ENCODE measurements at regions not wholly inside any gene's neighbourhood (a gene's known extent, or its start where the extent isn't known, plus 50 kb on each side); places are given as distances from the start of the nearest gene placed in this dataset.

DNA sequence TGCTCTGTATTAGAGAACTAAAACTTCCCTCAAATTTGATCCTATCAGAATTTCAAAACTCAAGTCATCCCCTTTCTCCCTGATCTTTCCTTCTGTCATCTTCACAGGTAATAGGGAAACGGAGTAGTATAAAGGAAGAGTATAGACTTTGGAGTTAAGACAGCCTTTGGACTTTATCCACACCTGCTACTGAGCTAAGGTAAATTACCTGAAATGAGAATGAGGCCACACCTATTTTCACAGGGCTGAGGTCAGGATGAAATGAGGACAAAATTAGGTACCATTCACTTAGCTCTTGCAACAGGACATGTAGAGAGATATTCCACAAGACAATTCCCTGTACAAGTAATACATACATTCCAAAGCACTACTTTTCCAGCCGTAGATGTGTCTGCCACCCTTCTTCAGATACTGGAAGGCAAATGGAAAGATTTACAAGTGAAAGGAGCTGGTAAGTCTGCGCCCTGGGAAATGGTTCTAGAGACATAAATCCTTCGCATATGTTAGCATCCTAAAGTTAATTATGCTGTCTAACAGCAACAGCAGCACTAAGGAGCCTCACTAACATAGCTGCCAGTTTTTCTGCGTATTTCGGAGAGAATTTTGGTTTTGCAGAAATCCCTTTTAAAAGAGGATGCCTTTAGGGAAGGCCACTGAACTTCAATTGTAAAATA lies 461.8 kb downstream of the SHQ1 start:
- Mint-ChIP-seq H3K9me3 (no peaks in the 10 kb centered on the region), H3K4me1 (peaks cover 67% of the 10 kb centered on the region), H3K36me3 (ENCODE audit: low read depth) (no peaks in the 10 kb centered on the region), H3K27me3 (ENCODE audit: low read depth, poor library complexity) (no peaks in the 10 kb centered on the region), H3K4me3 (no peak overlapping the region), H3K27ac (no peak overlapping the region)
- TF ChIP-seq, protein P1, sequence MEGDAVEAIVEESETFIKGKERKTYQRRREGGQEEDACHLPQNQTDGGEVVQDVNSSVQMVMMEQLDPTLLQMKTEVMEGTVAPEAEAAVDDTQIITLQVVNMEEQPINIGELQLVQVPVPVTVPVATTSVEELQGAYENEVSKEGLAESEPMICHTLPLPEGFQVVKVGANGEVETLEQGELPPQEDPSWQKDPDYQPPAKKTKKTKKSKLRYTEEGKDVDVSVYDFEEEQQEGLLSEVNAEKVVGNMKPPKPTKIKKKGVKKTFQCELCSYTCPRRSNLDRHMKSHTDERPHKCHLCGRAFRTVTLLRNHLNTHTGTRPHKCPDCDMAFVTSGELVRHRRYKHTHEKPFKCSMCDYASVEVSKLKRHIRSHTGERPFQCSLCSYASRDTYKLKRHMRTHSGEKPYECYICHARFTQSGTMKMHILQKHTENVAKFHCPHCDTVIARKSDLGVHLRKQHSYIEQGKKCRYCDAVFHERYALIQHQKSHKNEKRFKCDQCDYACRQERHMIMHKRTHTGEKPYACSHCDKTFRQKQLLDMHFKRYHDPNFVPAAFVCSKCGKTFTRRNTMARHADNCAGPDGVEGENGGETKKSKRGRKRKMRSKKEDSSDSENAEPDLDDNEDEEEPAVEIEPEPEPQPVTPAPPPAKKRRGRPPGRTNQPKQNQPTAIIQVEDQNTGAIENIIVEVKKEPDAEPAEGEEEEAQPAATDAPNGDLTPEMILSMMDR (IDR thresholded peaks at IDR 0.05) = no peak
- DNase-seq = no peak

DNA sequence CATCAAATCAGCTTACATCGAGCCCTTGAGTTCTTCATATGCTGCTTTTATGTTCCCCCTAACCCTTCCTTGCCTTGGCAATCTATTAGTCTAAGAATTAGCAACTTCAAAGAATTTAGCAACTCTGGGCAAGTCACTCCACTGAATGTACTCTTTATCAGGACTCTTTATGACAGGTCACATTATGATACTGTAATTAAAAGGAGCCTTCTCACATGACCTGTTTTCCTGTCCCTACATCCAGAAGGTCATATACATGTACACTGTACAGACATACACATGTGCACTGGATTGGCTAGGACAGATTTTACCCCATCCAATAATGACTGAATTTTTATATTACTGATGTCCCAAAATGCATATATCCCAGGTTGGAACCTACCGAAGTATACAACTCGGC lies 463.1 kb downstream of the SHQ1 start:
- DNase-seq = no peak
- Mint-ChIP-seq H3K27ac (no peak overlapping the region), H3K4me1 (peaks cover 79% of the 10 kb centered on the region)

DNA sequence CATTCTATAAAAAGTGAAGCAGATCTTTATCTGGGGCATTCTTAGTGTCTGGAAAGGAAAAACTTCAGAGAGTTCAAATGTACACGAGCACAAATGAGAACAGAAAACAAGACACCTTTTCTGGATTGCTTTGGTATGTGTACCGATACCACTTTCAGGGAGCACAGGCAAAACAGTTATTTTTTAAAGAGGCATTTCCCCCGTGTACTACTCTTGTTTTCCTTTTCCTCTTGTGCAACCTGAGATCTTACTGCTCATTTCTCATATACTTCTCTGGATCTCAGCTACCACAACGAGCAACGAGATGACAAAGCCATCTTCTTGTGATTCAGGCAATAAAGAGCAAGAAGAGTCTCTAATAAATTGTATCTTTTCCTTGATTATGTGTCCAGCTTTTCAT lies 463.6 kb downstream of the SHQ1 start:
- Mint-ChIP-seq H3K4me3 (no peak overlapping the region), H3K4me1 (peaks cover 84% of the 10 kb centered on the region), H3K27me3 (ENCODE audit: low read depth, poor library complexity) (no peaks in the 10 kb centered on the region), H3K27ac (no peak overlapping the region), H3K36me3 (ENCODE audit: low read depth) (no peaks in the 10 kb centered on the region), H3K9me3 (no peaks in the 10 kb centered on the region)
- TF ChIP-seq, protein P1 (IDR thresholded peaks at IDR 0.05) = no peak
- DNase-seq = no peak

More for the DNA sequence above, 463.1 kb downstream of the SHQ1 start:
- Mint-ChIP-seq H3K4me3 (no peak overlapping the region), H3K27me3 (ENCODE audit: low read depth, poor library complexity) (no peaks in the 10 kb centered on the region), H3K36me3 (ENCODE audit: low read depth) (no peaks in the 10 kb centered on the region), H3K9me3 (no peaks in the 10 kb centered on the region)
- TF ChIP-seq, protein P1 (IDR thresholded peaks at IDR 0.05) = no peak

DNA sequence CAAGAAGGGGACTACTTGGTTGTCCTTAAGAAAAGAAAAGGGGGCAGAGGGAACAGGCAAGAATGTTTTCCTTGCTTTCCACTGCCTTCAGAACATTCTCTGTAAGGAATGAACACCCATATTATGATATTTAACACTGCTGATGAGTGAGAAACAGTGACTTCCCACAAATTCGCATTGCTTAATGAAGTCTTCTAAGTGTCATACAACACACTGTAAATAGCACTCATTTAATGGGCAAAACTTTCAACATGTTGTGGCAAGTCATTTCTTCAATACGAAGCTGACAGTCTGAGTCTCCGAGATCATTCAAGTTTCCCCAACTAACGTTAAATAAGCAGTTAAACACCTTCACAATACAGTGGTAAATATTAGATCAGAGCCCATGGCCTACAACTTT lies 464.4 kb downstream of the SHQ1 start:
- Mint-ChIP-seq H3K9me3 (no peaks in the 10 kb centered on the region), H3K4me3 (no peak overlapping the region), H3K4me1 (peaks cover 87% of the 10 kb centered on the region), H3K27me3 (ENCODE audit: low read depth, poor library complexity) (no peaks in the 10 kb centered on the region), H3K27ac (peak overlapping the region; percentile 24), H3K36me3 (ENCODE audit: low read depth) (peaks cover 7% of the 10 kb centered on the region)
- TF ChIP-seq, protein P1 (IDR thresholded peaks at IDR 0.05) = no peak
- no peak for DNase-seq

DNA sequence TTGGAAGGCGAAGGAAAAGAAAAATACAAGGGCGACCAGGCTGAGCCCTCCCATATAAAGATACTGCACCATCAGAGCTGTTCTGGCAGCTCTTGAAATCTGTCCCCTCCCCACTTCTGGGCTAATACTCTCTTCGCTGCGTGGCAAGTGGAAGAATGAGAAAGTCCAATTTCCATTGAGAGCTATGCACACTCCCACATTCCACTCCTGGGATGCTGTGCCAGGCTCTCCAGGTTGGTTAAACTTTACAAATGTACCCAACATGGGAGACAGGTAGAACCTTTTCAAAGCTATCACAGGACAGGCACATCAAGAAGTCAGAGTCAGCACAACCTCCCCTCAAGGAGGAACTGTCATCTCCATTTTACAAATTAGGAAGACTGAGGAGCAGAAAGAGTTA lies 465.0 kb downstream of the SHQ1 start:
- Mint-ChIP-seq H3K36me3 (ENCODE audit: low read depth) (peaks cover 14% of the 10 kb centered on the region), H3K4me3 (no peak overlapping the region), H3K27ac (no peak overlapping the region), H3K27me3 (ENCODE audit: low read depth, poor library complexity) (no peaks in the 10 kb centered on the region), H3K4me1 (peaks cover 90% of the 10 kb centered on the region), H3K9me3 (no peaks in the 10 kb centered on the region)
- no peak for DNase-seq
- TF ChIP-seq, protein P1 (IDR thresholded peaks at IDR 0.05) = no peak

DNA sequence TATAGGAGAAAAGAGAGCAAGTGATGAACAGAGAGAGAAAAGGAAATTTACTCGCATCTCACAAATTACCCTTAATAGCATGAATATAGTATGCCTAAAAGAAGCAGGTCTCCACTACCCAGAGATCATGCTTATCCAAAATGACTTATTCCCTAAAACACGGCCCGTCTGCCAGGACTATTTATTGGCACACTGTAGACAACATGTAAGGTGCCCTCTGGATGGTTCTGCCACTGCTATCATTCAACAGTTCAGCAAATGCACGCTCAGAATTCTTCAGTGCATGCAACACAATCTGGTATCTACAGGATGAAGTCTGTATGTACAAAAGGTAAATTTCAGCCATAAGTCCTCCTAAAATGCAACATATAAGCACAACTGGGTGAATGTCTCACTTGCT lies 465.8 kb downstream of the SHQ1 start:
- H3K27me3 Mint-ChIP-seq (ENCODE audit: low read depth, poor library complexity) = no peaks in the 10 kb centered on the region
- TF ChIP-seq, protein P1 (IDR thresholded peaks at IDR 0.05) = no peak
- no peaks in the 10 kb centered on the region for H3K9me3 Mint-ChIP-seq
- H3K27ac Mint-ChIP-seq = no peak overlapping the region
- H3K36me3 Mint-ChIP-seq (ENCODE audit: low read depth) = peaks cover 18% of the 10 kb centered on the region
- H3K4me3 Mint-ChIP-seq = no peak overlapping the region
- no peak for DNase-seq
- peaks cover 85% of the 10 kb centered on the region for H3K4me1 Mint-ChIP-seq
